HG02763 (cell line): ENCODE measurements at regions not wholly inside any gene's neighbourhood (a gene's known extent, or its start where the extent isn't known, plus 50 kb on each side); places are given as distances from the start of the nearest gene placed in this dataset.

Experiments used
- ATAC-seq: cut with Tn5 transposase; IDR thresholded peaks from one replicate; pipeline ENCODE4 v1.9.1; 2021; ENCODE audit warnings: mild to moderate bottlenecking, moderate library complexity; ENCODE audit not compliant: unreplicated experiment

- no peak for ATAC-seq
Measured at GRCh38 chrX:51798701-51799100, 55.5 kb downstream of the GSPT2 start.

GRCh38 chrX:51802917-51803688 is 59.9 kb downstream of the GSPT2 start:
- ATAC-seq, result peak; percentile 79

GRCh38 chrX:51803833-51804232 is 60.6 kb downstream of the GSPT2 start:
- ATAC-seq, result no peak

- ATAC-seq, result no peak
Measured at GRCh38 chrX:51804741-51805140, 61.5 kb downstream of the GSPT2 start.

GRCh38 chrX:51813886-51814460 is 70.7 kb downstream of the GSPT2 start:
- ATAC-seq, result no peak

- ATAC-seq, result no peak
Measured at GRCh38 chrX:51824061-51824460, 69.4 kb upstream of the MAGED1 start.

GRCh38 chrX:51825436-51825835 is 68.0 kb upstream of the MAGED1 start:
- ATAC-seq, result no peak

- no peak for ATAC-seq
Measured at GRCh38 chrX:51834076-51834475, 59.3 kb upstream of the MAGED1 start.

- ATAC-seq, result no peak
Measured at GRCh38 chrX:51836823-51837222, 56.6 kb upstream of the MAGED1 start.

GRCh38 chrX:51837451-51837850 is 56.0 kb upstream of the MAGED1 start:
- no peak for ATAC-seq

- ATAC-seq, result no peak
Measured at GRCh38 chrX:51837921-51838320, 55.5 kb upstream of the MAGED1 start.
